Hippocampal formation (tissue), 2 donors: ENCODE measurements at regions not wholly inside any gene's neighbourhood (a gene's known extent, or its start where the extent isn't known, plus 50 kb on each side); places are given as distances from the start of the nearest gene placed in this dataset.

Experiments
- DNase-seq, 2 donors: peaks; one replicate each; lab custom pipeline; 2025; lab: John Stamatoyannopoulos, UW

DNA sequence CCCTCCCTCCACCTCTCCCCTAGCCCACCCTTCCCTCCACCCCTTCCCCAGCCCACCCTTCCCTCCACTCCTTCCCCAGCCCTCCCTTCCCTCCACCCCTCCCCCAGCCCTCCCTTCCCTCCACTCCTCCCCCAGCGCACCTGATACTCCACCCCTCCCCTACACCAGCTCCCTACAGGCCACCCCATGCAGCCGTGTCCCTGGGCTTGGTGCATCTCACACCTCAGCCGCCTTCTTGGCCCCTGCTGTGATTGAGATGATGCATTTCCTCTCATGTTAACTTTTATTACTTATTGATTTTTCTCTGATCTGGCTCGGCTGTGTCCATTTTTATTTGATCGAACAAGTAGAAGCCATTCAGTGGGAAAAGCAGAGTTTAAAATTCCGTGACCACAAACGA, 243.8 kb downstream of the MATN1 start:
- DNase-seq = no peak

DNA sequence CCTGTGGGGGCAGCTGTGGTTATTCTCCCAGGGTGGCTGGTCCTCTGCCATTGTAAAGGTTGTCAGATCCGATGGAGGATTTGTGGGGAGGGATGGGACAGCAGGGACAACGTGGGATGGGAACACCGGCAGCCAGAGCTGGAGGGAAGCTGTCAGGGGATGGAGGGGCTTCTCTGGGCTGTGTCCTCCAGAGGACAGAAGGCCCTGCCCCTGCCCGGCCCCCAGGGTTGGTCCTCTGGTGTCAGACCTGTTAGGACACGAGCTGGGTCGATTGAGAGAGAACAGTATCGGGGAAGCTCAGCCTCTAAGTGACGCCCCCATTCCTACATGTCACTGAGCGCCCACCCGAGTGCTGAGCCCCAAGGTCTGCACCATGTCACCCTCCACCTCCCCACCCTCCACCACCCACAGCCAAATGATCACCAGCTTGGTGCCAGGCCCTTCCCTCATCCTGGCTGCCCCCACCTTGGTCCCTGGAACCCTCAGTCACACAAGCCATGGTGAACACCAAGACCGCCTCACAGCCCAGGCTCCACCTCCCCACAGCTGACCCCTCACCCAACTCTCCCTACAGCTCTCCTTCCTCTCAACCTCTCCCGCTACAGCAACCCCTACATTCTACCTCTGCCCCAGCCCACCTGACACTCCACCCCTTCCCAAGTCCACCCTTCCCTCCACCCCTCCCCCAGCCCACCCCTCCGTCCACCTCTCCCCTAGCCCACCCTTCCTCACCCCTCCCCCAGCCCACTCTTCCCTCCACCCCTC, 244.4 kb downstream of the MATN1 start:
- DNase-seq = no peak

DNA sequence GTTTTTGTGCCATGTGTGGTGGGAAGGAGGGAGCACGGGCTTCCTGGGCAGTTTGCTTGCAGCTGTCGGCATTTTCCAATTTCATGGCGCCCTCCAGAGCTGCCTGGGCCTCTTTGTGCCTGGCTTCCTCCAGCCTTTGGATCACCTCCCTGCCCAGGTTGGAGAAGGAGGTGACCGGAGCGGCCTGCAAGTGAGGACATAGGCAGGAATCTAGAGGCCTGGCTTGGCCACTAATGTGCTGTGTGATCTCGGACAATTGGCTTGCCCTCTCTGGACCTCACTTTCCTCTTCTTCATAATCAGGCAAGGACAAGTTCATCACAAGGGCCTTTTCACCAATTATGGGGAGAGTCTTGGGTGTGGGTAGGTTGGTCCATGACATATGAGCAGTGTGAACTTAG, 245.1 kb downstream of the MATN1 start:
- DNase-seq = no peak

- DNase-seq = no peak
Measured at GRCh38 chr1:30477588-30477987, 245.8 kb downstream of the MATN1 start.

- DNase-seq = no peak
Measured at GRCh38 chr1:30476911-30477459, 246.4 kb downstream of the MATN1 start.

GRCh38 chr1:30476476-30476875, 246.9 kb downstream of the MATN1 start:
- no peak for DNase-seq

DNA sequence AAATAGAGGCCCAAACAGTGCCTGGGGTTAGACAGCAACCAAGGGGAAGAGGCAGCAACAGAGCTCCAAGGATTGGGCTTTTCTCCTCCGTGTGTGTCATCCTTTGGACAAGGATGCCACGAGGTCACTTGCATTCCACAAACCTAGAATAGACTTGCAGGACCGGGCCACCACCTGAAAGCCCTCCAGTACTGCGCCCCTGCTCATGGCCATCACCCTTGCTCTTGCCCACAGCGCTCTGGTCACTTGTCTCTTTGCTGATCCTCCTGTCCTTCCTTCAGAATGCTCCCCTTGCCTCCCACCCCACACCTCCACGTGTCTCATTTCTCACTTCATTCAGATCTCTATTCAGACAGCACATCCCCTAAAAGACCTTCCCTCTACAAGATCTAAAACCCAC, 247.4 kb downstream of the MATN1 start:
- DNase-seq = no peak

DNA sequence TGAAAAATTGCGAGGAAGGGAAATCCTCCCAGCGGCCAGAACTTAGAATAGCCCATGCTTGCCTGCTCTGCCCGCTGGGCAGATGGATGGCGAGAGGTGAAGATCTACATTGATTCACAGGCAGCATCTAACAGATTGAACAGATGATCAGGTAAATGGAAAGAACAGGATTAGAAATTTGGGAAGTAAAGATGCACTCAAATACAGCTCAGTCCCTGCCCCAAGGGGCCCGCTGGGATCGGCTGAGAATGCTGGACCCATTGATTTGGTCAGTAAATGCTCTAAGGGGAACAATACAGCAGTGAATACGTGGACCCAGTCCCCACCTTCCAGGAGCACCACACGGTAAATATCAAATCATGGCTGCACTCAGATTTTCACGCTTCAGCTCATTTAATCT, 248.2 kb downstream of the MATN1 start:
- no peak for DNase-seq

DNA sequence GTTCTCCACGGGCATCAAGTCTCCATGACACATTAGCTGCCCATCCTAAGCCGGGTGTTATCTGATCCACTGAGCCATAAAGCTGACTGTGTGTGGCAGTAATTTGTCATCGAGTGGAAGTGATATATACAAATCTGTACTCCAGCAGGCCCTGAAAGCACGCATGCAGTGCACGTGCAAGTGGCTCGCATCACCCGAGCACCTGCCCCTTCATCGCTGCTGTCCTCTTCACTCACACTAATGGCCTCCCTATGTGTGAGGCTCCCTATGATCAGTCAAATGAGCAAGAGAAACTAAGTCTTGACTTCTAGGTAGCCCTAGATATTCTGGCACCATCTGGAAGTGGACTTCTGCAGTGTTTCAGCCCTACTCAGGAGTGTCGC, 248.6 kb downstream of the MATN1 start:
- DNase-seq = no peak

GRCh38 chr1:30473922-30474817, 249.2 kb downstream of the MATN1 start:
- no peak for DNase-seq

DNA sequence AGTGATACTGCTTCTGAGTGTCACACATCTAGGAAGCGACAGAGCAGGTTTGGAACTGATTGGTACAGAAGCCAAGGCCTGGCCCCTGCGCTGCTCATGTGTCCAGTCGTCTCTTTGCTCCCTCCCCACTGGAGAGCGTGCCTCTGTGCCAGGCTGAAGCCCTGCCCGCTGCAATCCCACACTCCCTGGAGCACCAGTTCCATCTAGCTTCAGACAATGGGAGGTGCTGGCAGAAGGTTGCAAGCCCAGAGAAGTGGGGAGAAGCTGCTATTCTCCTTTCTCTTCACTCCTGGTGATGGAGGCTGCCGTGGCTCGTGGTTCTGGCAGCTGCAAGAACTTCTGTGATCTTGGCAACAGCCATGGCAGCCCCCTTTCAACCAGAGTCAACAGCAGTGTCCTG, 250.9 kb downstream of the MATN1 start:
- no peak for DNase-seq

DNA sequence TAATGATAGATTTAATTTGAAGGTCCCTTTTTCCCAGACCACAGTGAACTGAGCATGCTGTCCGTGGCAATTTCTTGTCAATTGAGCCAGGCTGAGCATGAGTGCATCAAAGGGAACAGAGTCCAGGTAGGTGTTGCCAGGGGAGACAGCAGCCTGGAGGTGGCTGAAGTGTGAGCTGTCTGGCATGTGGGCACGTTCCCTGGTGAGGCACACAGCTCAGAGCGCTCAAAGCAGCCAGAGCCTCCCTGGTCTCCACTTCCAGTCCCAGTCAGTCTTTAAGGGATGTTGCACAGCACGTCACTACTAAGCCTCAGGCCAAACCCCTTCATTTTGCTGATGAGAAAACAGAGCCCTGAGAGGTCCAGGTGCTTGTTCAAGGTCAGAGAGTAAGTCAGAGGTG, 251.4 kb downstream of the MATN1 start:
- DNase-seq = no peak

DNA sequence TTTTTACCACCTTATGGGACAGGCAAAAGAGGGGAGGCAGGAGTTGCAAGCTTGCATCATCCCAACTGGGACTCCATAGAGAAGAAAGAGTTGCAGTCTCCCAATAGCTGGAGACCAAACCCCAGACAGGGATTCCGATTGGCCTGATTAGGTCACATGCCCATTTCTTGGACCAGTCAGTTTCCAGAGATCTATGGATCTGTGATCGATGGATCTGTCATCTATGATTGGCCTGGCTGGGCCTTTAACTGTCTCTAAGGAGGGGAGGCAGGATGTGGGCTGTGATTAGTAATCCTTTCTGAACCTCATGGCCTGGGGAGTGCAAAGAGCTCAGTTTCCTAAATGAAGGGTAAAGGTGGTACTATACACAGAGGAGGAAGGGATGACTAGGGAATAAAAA, 252.1 kb downstream of the MATN1 start:
- no peak for DNase-seq

DNA sequence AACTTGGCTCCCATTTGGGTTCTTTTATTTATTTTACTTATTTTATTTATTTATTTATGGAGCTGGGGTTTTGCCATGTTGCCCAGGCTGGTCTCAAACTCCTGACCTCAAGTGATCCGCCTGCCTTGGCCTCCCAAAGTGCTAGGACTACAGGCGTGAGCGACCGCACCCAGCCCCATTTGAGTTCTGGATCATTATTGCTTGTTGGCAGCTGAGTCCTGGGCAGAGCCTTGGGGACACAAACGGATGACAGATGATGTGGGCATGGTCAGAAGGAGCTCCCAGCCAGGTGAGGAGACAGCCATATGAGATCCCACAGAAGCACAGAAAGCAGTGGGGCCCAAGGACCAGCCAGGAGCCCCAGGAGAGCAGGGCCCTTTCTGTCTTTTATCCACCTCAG, 254.0 kb downstream of the MATN1 start:
- DNase-seq = no peak

GRCh38 chr1:30467101-30467500, 256.3 kb downstream of the MATN1 start:
- DNase-seq = no peak

- DNase-seq = no peak
Measured at GRCh38 chr1:30466610-30467009, 256.8 kb downstream of the MATN1 start.

- no peak for DNase-seq
Measured at GRCh38 chr1:30466026-30466425, 257.4 kb downstream of the MATN1 start.

DNA sequence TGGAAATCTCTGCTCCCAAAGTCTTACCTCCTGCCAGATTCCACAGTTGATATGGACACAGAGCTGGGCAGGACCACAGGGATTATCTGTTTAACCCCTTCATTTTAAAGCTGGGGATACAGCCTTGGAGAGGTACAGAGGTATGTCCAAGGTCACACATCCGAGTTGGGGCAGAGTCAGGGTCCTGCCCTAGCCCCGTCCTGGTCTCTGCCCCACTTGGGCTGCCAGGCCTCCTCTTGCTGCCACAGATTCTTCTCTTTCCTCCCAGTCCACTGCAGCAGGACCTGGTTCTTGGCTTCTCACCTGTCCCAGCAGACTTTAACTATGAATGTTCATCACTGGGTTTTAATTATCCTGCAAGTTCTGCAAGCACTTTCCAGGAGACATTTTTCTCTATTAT, 258.3 kb downstream of the MATN1 start:
- DNase-seq = no peak

- DNase-seq = no peak
Measured at GRCh38 chr1:30464187-30464617, 259.2 kb downstream of the MATN1 start.

- no peak for DNase-seq
Measured at GRCh38 chr1:30462826-30463425, 260.5 kb downstream of the MATN1 start.

GRCh38 chr1:30462166-30462565, 261.2 kb downstream of the MATN1 start:
- no peak for DNase-seq

DNA sequence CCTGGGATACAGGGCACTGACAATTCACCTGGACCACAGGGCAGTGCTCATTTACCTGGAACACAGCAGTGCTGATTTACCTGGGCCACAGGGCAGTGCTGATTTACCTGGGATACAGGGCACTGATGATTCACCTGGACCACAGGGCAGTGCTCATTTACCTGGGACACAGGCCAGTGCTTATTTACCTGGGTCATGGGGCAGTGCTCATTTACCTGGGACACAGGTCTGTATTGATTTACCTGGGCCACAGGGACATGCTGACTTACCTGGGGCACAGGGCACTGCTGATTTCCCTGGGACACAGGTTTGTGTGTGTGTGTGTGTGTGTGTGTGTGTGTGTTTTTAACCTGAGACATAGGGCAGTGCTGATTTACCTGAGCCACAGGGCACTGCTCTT, 261.7 kb downstream of the MATN1 start:
- DNase-seq = no peak

DNA sequence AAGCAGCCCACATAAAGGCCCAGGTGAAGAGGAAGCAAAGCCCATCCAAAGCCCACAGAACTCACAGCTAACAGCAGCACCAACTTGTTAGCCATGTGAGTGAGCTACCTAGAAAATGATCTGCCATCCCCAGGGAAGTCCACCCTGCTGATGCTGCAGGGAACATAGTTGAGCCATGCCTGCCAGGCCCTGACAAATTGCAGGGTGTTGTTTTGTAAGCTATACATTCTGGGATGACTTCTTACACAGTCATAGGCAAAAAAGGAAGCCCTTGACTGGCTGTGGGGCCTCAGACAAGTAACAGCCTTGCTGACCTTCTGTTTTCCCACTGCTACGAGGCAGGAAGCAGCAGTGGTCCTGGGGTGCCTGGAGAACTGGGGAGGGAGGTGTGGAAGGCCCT, 262.7 kb downstream of the MATN1 start:
- no peak for DNase-seq
